Panc1 (cell line): ENCODE measurements at regions not wholly inside any gene's neighbourhood (a gene's known extent, or its start where the extent isn't known, plus 50 kb on each side); places are given as distances from the start of the nearest gene placed in this dataset.

Source experiments
- ATAC-seq: fragments of 200-7000 bp; cut with Tn5 transposase; 2 replicates; pipeline ENCODE4 v1.9.1; 2020; ENCODE audit warnings: mild to moderate bottlenecking, moderate library complexity
- BruUV-seq: library from RNA; stranded (reverse); fragments of 400-500 nt; replicated peaks from 2 replicates; lab custom pipeline; 2021; lab: Mats Ljungman, UMichigan
- CTCF ChIA-PET: fragments of 300-600 bp; sonication (Branson Sonifier 250); formaldehyde crosslinking; loops from one replicate; lab custom pipeline; 2022; ENCODE audit warnings: antibody characterized with exemption; lab: Charles Lee
- POLR2A ChIA-PET: fragments of 300-600 bp; sonication (Branson Sonifier 250); formaldehyde crosslinking; loops from one replicate; lab custom pipeline; 2022; ENCODE audit warnings: antibody characterized with exemption; lab: Charles Lee
- DNase-seq: peaks from one replicate; pipeline ENCODE4 v3.0.0-alpha.2; 2010; ENCODE audit warnings: low read depth, low spot score
- H3K27ac ChIP-seq: 2 replicates; pipeline ENCODE4 v1.5.1; 2011; ENCODE audit warnings: mild to moderate bottlenecking, low read length, inconsistent platforms
- H3K27me3 ChIP-seq: fragments of 200-500 bp; sonication (Bioruptor generic); 2 replicates; pipeline ENCODE4 v1.6.0; 2014; ENCODE audit warnings: low read length, inconsistent platforms; ENCODE audit not compliant: control insufficient read depth, insufficient read depth
- H3K36me3 ChIP-seq: fragments of 200-500 bp; sonication (Bioruptor generic); 2 replicates; pipeline ENCODE4 v1.5.1; 2014; ENCODE audit warnings: inconsistent platforms, mild to moderate bottlenecking, low read length, moderate library complexity; ENCODE audit not compliant: control insufficient read depth, insufficient read depth
- H3K4me1 ChIP-seq: 2 replicates; pipeline ENCODE4 v1.5.1; 2011; ENCODE audit warnings: inconsistent platforms, mild to moderate bottlenecking, low read length, moderate library complexity; ENCODE audit not compliant: control insufficient read depth, insufficient read depth
- H3K4me3 ChIP-seq, 2 experiments: 2 replicates each; pipeline ENCODE4 v1.5.1; 2011 to 2012; ENCODE audit warnings: low read depth in 2 of 2, low read length in 2 of 2, mild to moderate bottlenecking in 2 of 2, inconsistent platforms in 1 of 2, moderate library complexity in 1 of 2
- H3K9me3 ChIP-seq: fragments of 200-500 bp; sonication (Bioruptor generic); 2 replicates; pipeline ENCODE4 v1.5.1; 2014; ENCODE audit warnings: low read depth, mild to moderate bottlenecking, inconsistent platforms, low read length, moderate library complexity; ENCODE audit not compliant: control insufficient read depth, insufficient read depth
- CTCF ChIP-seq: fragments of 450-650 bp; IDR thresholded peaks from 2 replicates; pipeline ENCODE4 v1.5.1; 2017; ENCODE audit warnings: mild to moderate bottlenecking
- POLR2AphosphoS5 ChIP-seq: IDR thresholded peaks from 2 replicates; pipeline ENCODE4 v1.6.1; 2012; ENCODE audit warnings: mild to moderate bottlenecking, low read depth, low read length, moderate library complexity
- REST ChIP-seq, 2 experiments: IDR thresholded peaks; 2 replicates each; pipeline ENCODE4 v1.6.1; 2011 to 2012; ENCODE audit warnings: low read depth in 2 of 2, control low read depth in 1 of 2, low read length in 1 of 2, mild to moderate bottlenecking in 1 of 2, moderate library complexity in 1 of 2; ENCODE audit not compliant: insufficient read depth in 1 of 2
- SIN3A ChIP-seq: IDR thresholded peaks from 2 replicates; pipeline ENCODE4 v1.6.1; 2012; ENCODE audit warnings: low read depth, mild to moderate bottlenecking, low read length, moderate library complexity, borderline replicate concordance; ENCODE audit not compliant: insufficient read depth
- TCF7L2 ChIP-seq: IDR thresholded peaks from 2 replicates; pipeline ENCODE4 v1.6.1; 2011; ENCODE audit warnings: mild to moderate bottlenecking, low read depth, low read length, inconsistent platforms
- in situ Hi-C: cut with HindIII; loops from 2 replicates; pipeline ENCODE4 v1.10.0; 2016; ENCODE audit warnings: low sequenced_read_pairs, low pct_unique_long_range_greater_than_20kb
- intact Hi-C: fragments of 100-400 bp; cut with micrococcal nuclease; formaldehyde crosslinking; loops from one replicate; pipeline ENCODE4 v1.10.0; 2022; ENCODE audit not compliant: unreplicated experiment

GRCh38 chr11:70586261-70587074 lies 188.1 kb downstream of the CTTN start:
- intact Hi-C loops, result no loop called here
- CTCF ChIA-PET, result no interaction called here
- in situ Hi-C loops, result no loop called here
- Histone ChIP-seq H3K4me1 (no peaks in the 10 kb centered on the region), H3K27me3 (no peaks in the 10 kb centered on the region), H3K9me3 (no peaks in the 10 kb centered on the region), H3K36me3 (no peaks in the 10 kb centered on the region), H3K27ac (no peak overlapping the region), H3K4me3 (no peak overlapping the region)
- DNase-seq (no peak), ATAC-seq (no peak)
- POLR2A ChIA-PET, result no interaction called here
- no TSS peak for BruUV-seq
- TF ChIP-seq CTCF (no peak), REST (IDR thresholded peaks at IDR 0.05; ENCODE audit: insufficient read depth in 1 of 2, low read depth in 2 of 2, low read length in 1 of 2) (no peak), SIN3A (no peak), TCF7L2 (no peak), POLR2AphosphoS5 (no peak)

GRCh38 chr11:70587075-70587389 lies 188.7 kb downstream of the CTTN start:
- DNase-seq (no peak), ATAC-seq (no peak)
- Histone ChIP-seq H3K27ac (no peak overlapping the region), H3K36me3 (no peaks in the 10 kb centered on the region), H3K27me3 (no peaks in the 10 kb centered on the region), H3K9me3 (no peaks in the 10 kb centered on the region), H3K4me1 (no peaks in the 10 kb centered on the region), H3K4me3 (no peak overlapping the region)
- POLR2A ChIA-PET, result no interaction called here
- intact Hi-C loops, result no loop called here
- BruUV-seq, result no TSS peak
- CTCF ChIA-PET, result no interaction called here
- in situ Hi-C loops, result no loop called here
- TF ChIP-seq REST (IDR thresholded peaks at IDR 0.05; ENCODE audit: insufficient read depth in 1 of 2, low read depth in 2 of 2, low read length in 1 of 2), result no peak
- TF ChIP-seq CTCF, result no peak
- TF ChIP-seq SIN3A, result no peak
- TF ChIP-seq POLR2AphosphoS5, result no peak
- TF ChIP-seq TCF7L2, result no peak
